ENCODE measurements at regions not wholly inside any gene's neighbourhood (a gene's known extent, or its start where the extent isn't known, plus 50 kb on each side); places are given as distances from the start of the nearest gene placed in this dataset.
"Not testable (repeated sequence)": the region's sequence is repeated elsewhere in the genome, so short reads cannot be mapped to it uniquely, and the experiment has no call there.

DNA sequence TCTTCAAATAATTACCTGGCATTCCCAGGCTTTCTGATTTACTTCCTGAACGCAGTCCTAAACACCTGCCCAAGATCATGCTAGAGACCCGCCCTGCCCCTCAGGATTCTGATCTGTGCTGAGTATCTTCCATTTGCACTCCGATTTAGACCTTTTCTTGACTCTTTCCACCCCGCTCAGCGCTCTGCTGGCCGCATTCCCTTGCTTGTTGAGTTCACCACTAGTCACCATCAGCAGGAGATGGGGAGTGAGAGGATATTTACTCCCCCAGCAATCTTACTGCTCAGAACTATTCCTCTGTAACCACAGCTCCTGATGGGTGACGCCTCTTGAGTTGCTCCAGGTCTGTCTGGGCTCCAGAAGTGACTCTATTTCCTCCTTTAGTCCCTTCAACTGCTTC, 419.4 kb upstream of the MIR17HG start:
- no peak for DNase-seq (ENCODE audit: low read depth in 2 of 2)

DNA sequence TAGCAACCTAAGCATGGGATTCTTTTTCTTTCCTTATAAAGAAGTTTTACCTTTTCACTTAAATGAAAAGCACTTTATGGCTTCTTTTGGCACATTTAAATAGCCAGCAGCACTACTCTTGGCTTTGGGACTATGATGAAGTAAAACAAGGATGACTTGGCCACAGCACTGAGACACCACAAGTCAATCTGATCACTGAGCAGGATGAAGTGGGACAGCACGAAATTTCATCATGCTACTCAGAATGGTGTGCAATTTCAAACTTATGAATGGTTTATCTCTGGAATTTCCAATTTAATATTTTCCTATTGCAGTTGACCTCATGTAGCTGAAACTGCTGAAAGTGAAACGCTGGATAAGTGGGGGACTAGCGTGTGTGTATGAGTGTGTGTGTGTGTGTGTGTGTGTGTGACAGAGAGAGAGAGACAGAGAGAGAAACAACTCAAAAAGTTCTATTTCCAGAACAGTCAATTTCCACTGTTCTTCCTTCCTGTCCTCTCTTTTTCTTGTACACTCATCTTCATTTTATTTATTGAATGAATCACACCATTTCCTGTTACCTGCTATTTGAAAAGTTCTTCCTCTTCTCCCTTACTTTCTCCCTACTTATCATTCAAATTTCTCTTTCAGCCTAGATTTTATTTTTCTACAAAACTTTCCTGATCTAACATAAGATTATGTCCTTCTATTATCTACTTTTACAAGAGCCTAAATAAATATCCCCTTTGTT, 414.2 kb upstream of the MIR17HG start:
- DNase-seq (ENCODE audit: low read depth in 2 of 2), result no peak

DNA sequence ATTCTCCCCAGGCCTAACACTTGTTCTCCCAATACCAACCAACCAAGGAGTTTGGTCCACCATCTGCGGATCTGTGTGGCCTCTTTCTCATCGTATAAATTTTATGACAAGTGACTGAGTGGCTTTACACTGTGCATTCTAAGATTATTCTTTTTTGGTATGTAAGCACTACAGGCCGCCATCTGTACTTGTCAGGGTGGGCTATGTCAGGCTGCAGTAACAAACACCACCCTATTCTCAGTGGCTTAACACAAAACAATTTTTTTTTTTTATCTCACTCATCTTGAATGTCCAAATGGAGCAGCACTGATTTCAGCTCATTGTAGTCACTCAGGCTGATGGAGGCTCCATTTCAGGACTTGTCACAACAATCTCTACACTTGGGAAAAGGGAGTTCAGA, 412.7 kb upstream of the MIR17HG start:
- no peak for DNase-seq (ENCODE audit: low read depth in 2 of 2)

DNA sequence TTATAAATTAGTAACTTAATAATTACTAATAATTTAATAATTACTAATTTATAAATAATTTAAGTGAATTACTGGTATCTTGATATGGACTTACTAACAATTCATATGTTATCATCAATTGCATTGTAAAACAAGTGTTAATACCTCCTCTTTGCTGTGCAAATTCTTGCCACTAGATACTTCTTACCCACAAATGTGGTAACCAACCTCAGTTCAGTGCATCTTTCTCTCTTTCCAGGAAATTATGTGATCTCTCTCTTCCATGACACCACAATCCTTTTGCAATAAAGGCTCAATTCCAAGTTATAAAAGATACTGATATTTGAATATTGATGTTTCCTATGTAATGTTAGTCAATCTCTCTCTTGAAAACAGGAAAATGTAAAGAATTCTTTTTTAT, 408.6 kb upstream of the MIR17HG start:
- no peak for DNase-seq (ENCODE audit: low read depth in 2 of 2)

DNA sequence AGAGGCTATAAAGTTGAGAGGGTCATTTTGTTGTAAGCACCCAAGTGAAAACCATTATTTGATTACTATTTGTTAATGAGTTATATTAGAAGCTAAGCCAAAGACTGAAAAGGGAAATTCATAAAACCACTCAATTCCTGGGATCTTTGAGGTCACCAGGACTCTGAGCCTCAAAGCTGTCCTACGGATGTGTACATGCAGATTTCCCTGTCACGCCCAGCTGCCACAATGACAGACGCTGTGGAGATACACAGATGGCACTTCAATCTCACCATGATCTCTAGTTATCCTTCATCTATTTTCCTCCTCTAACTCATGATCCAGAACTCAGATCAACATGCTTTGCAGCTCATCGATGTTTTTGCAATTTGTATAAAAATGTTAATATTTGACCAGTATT, 403.5 kb upstream of the MIR17HG start:
- DNase-seq (ENCODE audit: low read depth in 2 of 2), result no peak

DNA sequence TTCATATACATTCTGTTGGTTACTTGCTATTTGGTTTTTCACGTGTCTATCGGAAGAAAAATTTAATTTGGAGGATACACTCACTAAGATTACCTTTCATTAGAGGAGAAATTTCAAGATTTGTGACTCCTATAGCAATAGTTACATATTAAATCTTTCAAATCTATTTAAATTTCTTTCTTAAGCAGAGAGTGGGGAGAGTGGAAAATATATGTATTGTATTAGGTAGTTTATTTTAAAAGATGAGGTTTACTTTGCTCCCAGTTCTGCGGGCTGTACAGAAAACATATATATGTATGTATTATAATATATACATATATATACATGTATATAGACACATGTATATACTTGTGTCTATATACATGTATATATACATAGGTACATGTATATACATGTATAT, 402.3 kb upstream of the MIR17HG start:
- not testable (repeated sequence) for DNase-seq (ENCODE audit: low read depth in 2 of 2)

DNA sequence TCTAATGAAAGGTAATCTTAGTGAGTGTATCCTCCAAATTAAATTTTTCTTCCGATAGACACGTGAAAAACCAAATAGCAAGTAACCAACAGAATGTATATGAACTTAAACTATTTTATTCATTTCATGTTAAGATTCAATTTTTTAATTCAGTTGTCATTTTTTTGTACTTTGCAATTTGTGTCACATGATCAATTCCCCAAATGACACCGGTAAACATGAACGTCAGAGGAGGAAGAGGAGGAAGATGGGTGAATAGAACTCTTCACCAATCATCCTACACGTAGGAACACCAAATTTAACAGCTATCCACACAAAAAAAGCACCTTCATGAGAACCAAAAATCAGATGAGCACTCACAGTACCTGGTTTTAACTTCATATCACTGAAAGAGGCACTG, 401.4 kb upstream of the MIR17HG start:
- DNase-seq (ENCODE audit: low read depth in 2 of 2), result not testable (repeated sequence)

DNA sequence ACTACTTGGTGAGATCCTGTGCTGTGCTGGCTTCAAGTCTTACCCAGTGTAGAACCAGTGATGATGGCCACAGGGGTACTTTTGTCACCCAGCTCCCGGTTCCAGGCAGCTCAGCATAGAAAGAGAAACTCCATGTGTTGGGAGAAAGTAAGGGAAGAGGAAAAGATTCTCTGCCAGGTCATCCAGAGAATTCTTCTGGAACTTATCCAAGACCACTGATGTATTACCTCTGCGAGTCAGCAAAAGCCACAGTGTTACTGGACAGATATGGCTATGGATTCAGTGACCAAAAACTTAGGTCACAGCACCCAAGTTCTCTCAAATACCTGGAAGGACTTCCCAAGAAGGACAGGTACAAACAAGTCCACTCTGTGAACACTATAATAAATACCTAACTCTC, 399.5 kb upstream of the MIR17HG start:
- no peak for DNase-seq (ENCODE audit: low read depth in 2 of 2)

DNA sequence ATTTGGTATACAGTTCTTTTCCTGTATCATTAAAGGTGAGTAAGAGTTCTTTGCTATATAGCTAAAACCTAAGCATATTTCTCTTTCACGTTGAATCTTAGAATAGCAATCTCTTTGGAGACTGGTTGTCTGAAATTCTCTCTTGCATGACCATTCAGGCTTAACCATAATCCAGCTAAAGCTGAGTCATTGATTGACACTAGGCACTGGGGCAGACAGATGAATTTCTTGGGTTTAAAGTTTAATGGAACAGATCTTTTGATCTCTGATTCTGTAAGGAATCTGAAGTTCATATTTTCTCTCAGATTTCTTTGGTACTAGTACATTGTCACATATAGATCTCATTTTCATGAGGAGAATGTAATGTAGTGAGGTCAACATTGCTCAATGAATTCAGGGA, 397.3 kb upstream of the MIR17HG start:
- DNase-seq (ENCODE audit: low read depth in 2 of 2), result no peak

DNA sequence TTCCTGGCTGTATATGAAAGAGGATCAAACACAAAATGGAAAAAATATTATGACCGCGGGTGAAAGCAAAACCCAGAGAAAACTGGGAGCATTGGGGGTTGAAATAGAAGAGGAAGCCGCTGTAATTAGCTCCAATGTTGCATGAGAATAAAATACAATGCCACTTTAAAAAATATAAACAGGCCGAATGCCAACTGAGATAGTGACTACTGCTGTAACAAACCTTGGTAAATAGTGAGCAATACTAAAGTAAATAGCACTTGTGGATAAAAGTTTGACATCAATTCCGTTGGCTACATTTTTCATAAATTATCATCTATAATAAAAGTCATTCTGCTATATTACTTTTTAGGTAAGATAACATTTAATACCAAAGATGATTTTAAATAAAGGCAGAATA, 395.8 kb upstream of the MIR17HG start:
- DNase-seq (ENCODE audit: low read depth in 2 of 2), result no peak

DNA sequence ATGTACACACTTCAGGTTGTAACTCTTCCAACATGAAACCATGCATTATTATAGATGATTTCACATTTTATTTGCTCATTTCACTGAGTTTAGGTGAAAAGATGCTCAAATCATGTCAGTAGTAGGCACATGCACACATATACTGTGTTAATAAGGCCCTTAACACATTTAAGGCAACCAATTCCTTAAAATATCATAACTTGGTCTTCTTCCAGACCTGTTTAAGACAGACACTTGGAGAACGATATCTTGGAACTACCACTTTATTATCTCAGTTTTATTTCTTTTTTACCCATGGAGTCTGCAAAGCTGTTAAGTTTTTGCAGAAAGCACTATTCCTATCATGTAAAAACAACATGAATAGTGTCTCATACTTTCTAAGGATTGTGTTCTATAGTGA, 395.2 kb upstream of the MIR17HG start:
- DNase-seq (ENCODE audit: low read depth in 2 of 2), result no peak

DNA sequence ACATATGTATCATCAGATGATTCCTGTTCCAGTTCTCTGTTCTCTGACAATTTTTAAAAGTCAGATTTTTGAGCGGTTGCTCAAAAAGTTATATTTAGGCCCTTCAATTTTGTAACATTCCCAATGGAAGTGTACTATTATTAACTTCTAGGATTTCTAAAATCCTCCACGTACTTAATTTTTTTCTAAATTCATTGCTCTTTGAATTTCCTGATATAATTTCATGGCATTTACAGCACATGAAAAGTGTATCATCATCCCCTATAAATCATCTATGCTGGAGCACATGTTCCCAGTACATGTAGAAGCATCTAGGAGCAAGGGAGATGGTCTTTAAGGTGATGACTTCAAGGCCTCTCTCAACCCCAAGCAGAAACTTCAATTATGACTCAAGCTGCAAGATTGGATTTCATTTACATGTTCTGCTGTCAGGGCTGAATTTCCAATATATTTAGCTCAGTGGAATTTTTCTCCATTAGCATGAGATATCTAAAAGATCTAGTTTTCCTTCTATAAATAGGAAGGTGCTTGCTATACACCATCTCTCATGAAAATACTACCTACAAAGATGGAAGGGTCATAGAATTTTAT, 392.8 kb upstream of the MIR17HG start:
- DNase-seq (ENCODE audit: low read depth in 2 of 2), result no peak

DNA sequence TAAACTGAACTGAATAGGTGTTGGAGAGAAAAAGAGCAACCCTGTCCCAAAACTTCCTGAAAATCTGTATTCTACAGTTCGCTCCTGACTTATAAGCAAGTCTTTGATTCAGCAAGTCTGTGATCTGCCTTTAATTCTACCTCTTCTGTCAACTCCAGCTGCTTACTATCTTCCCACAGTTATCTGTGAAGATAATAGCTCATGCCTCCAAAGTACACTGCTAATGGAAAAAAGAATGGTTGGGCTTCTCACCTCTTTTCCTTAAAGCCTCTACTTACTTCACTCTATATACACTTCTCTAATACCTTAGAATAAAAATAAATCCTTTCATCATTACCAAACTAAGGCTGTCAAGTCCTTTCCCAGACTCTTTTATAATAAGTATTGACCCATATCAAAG, 391.5 kb upstream of the MIR17HG start:
- no peak for DNase-seq (ENCODE audit: low read depth in 2 of 2)

DNA sequence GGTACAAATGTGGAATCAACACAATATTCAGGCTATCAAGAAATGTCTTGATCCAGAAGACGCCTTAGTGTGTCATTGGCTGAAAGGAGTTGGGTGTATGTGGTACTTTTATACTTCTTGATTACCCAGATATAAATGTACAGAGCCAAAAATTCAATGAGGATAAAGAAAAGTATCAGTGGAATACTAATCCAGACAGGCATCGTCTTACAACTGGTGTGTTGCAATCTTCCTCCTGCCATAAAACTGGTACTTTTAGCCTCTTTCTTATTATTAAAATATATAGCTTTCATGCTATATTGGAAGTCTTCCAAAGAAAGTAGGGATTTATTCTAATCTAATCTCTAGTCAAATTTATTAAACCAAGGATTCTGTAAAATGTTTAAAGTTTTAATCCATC, 388.6 kb upstream of the MIR17HG start:
- DNase-seq (ENCODE audit: low read depth in 2 of 2), result no peak

DNA sequence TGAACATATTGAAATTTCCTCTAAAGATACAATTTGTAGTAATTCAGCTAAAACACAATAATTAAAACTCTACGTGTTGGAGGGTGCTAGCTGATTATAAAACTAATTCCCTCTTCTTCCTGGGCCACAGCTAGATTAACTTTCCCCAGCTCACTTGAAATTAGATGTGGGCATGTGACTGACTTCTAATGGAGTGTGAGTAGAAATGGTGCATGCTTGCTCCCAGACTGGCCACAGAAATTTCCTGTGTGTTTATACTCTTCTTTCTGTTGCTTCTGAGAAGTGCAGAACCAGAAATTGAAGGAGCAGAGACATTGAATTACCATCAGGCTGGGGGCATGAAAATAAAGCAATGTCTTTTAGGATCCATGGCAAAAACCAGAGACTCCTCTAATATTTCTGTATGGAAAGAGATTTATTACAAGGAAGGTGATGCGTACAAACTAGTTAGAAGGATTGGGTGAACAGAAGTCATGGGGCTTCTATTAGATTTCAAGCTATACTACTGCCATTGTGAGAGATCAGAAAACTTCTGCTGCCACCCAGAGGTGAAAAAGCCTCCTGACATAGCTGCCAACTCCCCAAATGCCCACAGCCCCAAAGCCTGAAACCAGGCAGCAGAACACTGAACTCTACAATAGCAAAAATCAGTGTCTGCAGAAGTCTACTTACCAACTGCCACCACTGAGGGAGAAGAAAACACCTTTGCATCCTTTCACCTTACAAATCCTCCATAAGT, 379.2 kb upstream of the MIR17HG start:
- no peak for DNase-seq (ENCODE audit: low read depth in 2 of 2)

DNA sequence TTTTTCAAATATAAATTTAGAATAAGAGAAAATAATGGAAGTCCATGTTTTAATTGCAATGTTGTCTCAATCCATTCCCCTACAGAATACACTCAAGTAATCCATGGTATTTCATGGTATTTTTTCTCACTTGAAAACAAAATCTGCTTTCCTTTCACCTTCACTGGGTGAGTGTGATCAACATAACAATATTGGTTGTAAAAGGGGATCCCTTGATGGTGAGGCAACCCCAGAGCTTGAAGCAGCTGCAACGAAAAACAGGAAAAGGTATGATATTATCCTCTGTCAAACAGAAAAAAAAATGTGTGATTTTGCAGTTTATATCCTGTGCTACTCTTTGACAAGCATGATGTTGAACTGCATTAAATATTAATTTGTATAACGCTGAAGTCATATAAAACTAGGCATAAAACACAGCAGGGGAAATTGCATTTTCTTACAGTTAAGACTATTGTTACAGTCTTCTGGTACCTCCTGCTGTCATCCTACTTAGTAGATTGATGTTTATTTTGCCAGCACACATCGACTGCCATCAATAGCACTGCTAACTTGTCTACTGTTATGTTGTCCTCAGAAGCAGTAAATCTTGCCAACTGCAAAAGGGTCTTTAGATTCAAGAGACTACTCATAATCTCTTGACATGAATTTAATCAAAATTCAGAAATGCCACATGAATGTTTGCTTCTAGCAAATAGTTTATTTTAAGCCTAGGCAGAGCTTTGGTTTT, 373.1 kb upstream of the MIR17HG start:
- no peak for DNase-seq (ENCODE audit: low read depth in 2 of 2)

DNA sequence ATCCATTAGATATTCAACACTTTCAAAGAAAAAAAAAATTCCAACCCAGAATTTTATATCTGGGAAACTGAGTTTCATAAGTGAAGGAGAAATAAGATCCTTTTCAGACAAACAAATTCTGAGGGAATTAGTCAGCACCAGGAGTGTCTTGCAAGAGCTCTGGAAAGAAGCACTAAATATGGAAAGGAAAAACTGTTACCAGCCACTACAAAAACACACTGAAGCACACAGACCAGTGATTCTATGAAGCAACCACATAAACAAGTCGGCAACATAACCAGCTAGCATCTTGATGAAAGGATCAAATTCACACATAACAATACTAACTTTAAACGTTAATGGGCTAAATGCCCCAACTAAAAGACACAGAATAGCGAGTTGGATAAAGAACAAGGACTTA, 368.4 kb upstream of the MIR17HG start:
- DNase-seq (ENCODE audit: low read depth in 2 of 2), result no peak

DNA sequence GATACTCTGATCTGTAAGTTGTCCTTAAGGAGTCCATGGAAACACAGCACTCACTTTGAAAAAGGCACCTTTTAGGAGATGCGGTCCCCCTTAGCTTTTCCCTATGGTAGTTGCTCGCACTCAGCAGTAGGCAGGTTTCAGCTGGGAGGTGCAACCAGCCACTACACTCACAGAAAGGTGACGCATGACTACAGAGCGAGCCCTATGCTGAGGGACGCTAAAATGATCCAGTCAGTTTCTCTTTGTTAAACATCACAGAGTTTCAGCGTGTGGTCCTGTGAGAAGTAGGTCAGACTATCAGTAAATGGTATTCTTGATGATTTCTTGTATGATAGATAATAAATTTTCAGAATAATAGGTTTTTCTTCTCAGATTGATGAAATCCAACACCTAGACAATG, 362.7 kb upstream of the MIR17HG start:
- no peak for DNase-seq (ENCODE audit: low read depth in 2 of 2)

DNA sequence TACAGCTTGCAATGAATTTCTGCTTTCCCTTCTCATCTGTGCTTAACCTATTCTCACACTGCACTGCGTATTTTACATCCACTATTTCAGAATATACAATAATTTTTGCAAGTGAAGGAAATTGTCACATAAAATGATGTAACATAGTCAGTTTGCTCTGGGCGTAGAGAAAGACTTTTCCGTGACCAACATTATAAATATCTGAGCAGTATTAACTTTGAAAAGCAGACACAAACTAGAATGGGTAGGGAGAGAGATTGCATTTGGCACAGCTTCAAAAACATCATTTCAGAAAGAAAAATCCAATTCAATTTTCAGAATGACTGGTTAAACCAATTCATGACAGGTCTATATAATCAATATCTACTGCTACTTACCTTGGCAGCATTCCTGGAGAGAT, 352.5 kb upstream of the MIR17HG start:
- DNase-seq (ENCODE audit: low read depth in 2 of 2), result no peak

DNA sequence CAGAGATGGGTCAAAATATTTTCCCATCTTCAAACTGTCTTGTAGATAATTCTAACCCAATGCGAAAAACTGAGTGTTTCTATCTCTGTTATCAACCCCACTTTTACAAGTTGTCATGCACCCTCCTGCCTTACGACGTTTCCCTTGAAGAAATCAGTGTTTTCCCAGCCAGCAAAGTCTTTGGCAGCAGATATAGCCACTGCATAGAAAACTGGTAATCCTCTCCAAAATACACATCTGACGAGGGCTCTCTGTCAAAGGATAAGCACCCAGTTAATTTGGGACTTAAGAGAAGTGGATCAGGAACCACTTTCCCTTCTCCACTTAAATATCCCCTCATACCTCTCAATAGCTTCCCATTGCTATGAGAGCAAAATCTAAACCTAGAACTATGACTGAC, 351.9 kb upstream of the MIR17HG start:
- DNase-seq (ENCODE audit: low read depth in 2 of 2), result no peak

DNA sequence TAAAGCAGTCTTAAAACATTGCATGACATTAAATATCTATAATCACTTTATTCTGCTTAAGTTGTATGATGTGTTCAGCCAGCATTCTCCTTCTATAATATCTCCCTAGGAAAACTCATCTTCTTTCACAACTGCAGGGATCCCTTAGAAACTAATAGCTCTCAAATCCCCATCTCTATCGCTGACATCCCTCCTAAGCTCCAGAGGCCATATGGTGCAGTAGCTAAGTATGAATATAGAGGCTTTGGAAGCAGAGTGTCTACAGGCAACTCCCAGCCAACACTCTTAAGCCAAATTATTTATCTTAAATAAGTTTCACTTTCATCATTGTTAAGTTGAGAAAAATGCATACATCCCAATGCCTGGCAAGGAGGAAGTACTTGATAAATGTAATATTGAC, 349.5 kb upstream of the MIR17HG start:
- DNase-seq (ENCODE audit: low read depth in 2 of 2), result no peak

DNA sequence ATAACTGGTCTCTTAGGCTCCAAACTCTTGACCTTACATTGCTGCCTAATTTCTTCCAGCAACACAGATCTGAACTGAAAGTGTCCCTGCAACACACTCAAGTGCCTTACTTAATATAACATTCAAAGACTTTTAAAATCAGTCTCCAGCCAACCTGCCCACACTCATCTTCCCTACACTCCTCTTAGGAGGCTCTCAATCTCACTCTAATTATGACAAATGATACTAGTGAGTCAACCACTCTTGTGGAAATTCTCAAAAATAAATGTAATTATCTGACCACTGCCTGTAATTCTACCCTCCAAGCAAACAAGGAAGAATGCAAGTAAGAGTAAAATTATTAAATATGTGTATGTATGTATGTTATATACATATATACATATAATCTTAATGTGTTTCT, 348.1 kb upstream of the MIR17HG start:
- no peak for DNase-seq (ENCODE audit: low read depth in 2 of 2)

DNA sequence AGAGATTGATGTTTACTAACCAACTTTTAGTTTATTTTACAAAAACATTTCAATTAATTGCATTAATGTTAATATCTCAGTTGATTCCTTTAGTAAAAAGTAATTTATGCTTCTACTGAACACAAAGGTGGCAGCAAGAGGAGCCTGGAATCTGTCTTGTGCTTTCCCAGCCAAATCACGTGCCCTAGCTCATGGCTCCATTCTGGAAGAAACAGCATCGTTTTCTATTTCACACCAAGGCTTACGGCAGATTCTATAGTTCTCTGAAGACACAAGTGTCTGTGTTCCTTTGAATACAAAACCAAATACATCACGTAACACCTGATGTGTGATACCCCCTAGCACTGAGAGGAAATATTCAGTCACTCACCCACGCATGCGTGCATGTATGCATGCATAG, 346.1 kb upstream of the MIR17HG start:
- no peak for DNase-seq (ENCODE audit: low read depth in 2 of 2)

Measured in stimulated activated CD4-positive, alpha-beta T cell treated with anti-CD3 and anti-CD28 coated beads, Interleukin-12 subunit alpha, Interleukin-12 subunit beta, amount 100 ng/mL, for 24 hours (primary cell).